DMS 273 (cell line): ENCODE measurements at regions not wholly inside any gene's neighbourhood (a gene's known extent, or its start where the extent isn't known, plus 50 kb on each side); places are given as distances from the start of the nearest gene placed in this dataset.

ENCODE experiments used
- DNase-seq: peaks from one replicate; lab custom pipeline; 2025; ENCODE audit not compliant: unreplicated experiment; lab: John Stamatoyannopoulos, UW

GRCh38 chr1:22371408-22371807, 80.2 kb upstream of the ZBTB40 start:
- no peak for DNase-seq

GRCh38 chr1:22373252-22373651, 78.4 kb upstream of the ZBTB40 start:
- no peak for DNase-seq

GRCh38 chr1:22374001-22374400, 77.7 kb upstream of the ZBTB40 start:
- no peak for DNase-seq

- no peak for DNase-seq
These were observed 76.0 kb upstream of the ZBTB40 start for GRCh38 chr1:22375601-22376000.

- no peak for DNase-seq
These were observed 75.7 kb upstream of the ZBTB40 start for GRCh38 chr1:22376001-22376400.

- DNase-seq, result no peak
These were observed 75.1 kb upstream of the ZBTB40 start for GRCh38 chr1:22376546-22376945.

- DNase-seq, result no peak
These were observed 74.7 kb upstream of the ZBTB40 start for GRCh38 chr1:22376976-22377375.

GRCh38 chr1:22379566-22379965, 72.1 kb upstream of the ZBTB40 start:
- no peak for DNase-seq

- DNase-seq, result no peak
These were observed 71.4 kb upstream of the ZBTB40 start for GRCh38 chr1:22380024-22380785.

- no peak for DNase-seq
These were observed 67.9 kb upstream of the ZBTB40 start for GRCh38 chr1:22383526-22384294.

GRCh38 chr1:22385537-22385936, 66.1 kb upstream of the ZBTB40 start:
- no peak for DNase-seq

GRCh38 chr1:22386774-22387173, 64.9 kb upstream of the ZBTB40 start:
- DNase-seq, result no peak

GRCh38 chr1:22387919-22388580, 63.6 kb upstream of the ZBTB40 start:
- no peak for DNase-seq

GRCh38 chr1:22388671-22389450, 62.8 kb upstream of the ZBTB40 start:
- peak; percentile 52 for DNase-seq

- DNase-seq, result no peak
These were observed 58.1 kb upstream of the ZBTB40 start for GRCh38 chr1:22393587-22393986.

GRCh38 chr1:22398656-22399420, 52.8 kb upstream of the ZBTB40 start:
- no peak for DNase-seq

- no peak for DNase-seq
These were observed 52.1 kb upstream of the ZBTB40 start for GRCh38 chr1:22399421-22400091.
